ENCODE measurements at regions not wholly inside any gene's neighbourhood (a gene's known extent, or its start where the extent isn't known, plus 50 kb on each side); places are given as distances from the start of the nearest gene placed in this dataset.

DNA sequence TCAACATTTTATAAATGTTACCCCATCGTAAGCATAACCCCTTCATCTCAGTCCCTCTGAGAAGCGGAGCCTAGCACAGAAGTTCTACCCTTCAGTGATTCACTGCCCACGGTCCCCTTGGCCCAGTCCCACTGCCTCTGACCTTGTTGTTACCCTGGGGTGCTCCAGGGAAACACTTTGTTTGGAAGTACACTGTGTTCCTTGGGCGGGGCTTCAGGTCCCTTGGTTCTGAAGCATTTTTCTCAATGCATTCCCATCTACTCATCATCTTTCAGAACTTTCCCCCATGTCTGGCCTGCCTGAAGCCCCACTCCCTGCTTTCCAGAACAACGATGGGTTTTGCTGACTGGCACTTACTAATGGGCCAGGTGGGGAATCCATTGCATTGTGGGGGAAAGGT is 296.2 kb downstream of the FOXA2 start:
- TF ChIP-seq, protein P1, sequence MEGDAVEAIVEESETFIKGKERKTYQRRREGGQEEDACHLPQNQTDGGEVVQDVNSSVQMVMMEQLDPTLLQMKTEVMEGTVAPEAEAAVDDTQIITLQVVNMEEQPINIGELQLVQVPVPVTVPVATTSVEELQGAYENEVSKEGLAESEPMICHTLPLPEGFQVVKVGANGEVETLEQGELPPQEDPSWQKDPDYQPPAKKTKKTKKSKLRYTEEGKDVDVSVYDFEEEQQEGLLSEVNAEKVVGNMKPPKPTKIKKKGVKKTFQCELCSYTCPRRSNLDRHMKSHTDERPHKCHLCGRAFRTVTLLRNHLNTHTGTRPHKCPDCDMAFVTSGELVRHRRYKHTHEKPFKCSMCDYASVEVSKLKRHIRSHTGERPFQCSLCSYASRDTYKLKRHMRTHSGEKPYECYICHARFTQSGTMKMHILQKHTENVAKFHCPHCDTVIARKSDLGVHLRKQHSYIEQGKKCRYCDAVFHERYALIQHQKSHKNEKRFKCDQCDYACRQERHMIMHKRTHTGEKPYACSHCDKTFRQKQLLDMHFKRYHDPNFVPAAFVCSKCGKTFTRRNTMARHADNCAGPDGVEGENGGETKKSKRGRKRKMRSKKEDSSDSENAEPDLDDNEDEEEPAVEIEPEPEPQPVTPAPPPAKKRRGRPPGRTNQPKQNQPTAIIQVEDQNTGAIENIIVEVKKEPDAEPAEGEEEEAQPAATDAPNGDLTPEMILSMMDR (IDR thresholded peaks at IDR 0.05) = no peak
- no peak for TF ChIP-seq POLR2A (IDR thresholded peaks at IDR 0.05)
